HUES48 (cell line): ENCODE measurements at regions not wholly inside any gene's neighbourhood (a gene's known extent, or its start where the extent isn't known, plus 50 kb on each side); places are given as distances from the start of the nearest gene placed in this dataset.

Source experiments
- H3K27ac ChIP-seq: one replicate; pipeline ENCODE4 v1.7.0; 2013; ENCODE audit warnings: low read depth, low read length, inconsistent platforms
- H3K27me3 ChIP-seq: 2 replicates; pipeline ENCODE4 v1.6.1; 2013; ENCODE audit warnings: mild to moderate bottlenecking, low read length; ENCODE audit not compliant: control insufficient read depth, insufficient read depth
- H3K36me3 ChIP-seq: 2 replicates; pipeline ENCODE4 v1.6.1; 2013; ENCODE audit warnings: low read length; ENCODE audit not compliant: control insufficient read depth, insufficient read depth
- H3K4me1 ChIP-seq: 2 replicates; pipeline ENCODE4 v1.6.1; 2013; ENCODE audit warnings: mild to moderate bottlenecking, low read length; ENCODE audit not compliant: control insufficient read depth, insufficient read depth
- H3K4me3 ChIP-seq: 2 replicates; pipeline ENCODE4 v1.5.1; 2013; ENCODE audit warnings: mild to moderate bottlenecking, low read depth, low read length
- H3K9ac ChIP-seq: 2 replicates; pipeline ENCODE4 v1.6.1; 2013; ENCODE audit warnings: mild to moderate bottlenecking, low read depth, low read length, moderate library complexity
- H3K9me3 ChIP-seq: 2 replicates; pipeline ENCODE4 v1.6.1; 2013; ENCODE audit warnings: low read length; ENCODE audit not compliant: control insufficient read depth, insufficient read depth

GRCh38 chr1:110816945-110817344 lies 56.0 kb upstream of the CD53 start:
- Histone ChIP-seq H3K9me3 (no peaks in the 10 kb centered on the region), H3K9ac (no peak overlapping the region), H3K4me1 (no peaks in the 10 kb centered on the region), H3K27me3 (0 out of 2 replicates have a peak, but pooled peaks cover 2% of the 10 kb centered on the region), H3K4me3 (no peak overlapping the region), H3K36me3 (no peaks in the 10 kb centered on the region), H3K27ac (no peak overlapping the region)

- Histone ChIP-seq H3K4me1 (no peaks in the 10 kb centered on the region), H3K9ac (no peak overlapping the region), H3K27me3 (0 out of 2 replicates have a peak, but pooled peaks cover 2% of the 10 kb centered on the region), H3K9me3 (no peaks in the 10 kb centered on the region), H3K36me3 (no peaks in the 10 kb centered on the region), H3K27ac (no peak overlapping the region), H3K4me3 (no peak overlapping the region)
Measured at GRCh38 chr1:110811529-110811928, 61.4 kb upstream of the CD53 start.

- Histone ChIP-seq H3K9me3 (no peaks in the 10 kb centered on the region), H3K9ac (no peak overlapping the region), H3K36me3 (no peaks in the 10 kb centered on the region), H3K27ac (no peak overlapping the region), H3K4me3 (no peak overlapping the region), H3K27me3 (no peaks in the 10 kb centered on the region), H3K4me1 (no peaks in the 10 kb centered on the region)
Measured at GRCh38 chr1:110800079-110800478, 72.9 kb upstream of the CD53 start.

- Histone ChIP-seq H3K27me3 (no peaks in the 10 kb centered on the region), H3K9me3 (no peaks in the 10 kb centered on the region), H3K36me3 (no peaks in the 10 kb centered on the region), H3K4me1 (no peaks in the 10 kb centered on the region), H3K9ac (no peak overlapping the region), H3K27ac (no peak overlapping the region), H3K4me3 (no peak overlapping the region)
Measured at GRCh38 chr1:110798691-110799256, 74.2 kb upstream of the CD53 start.

GRCh38 chr1:110788673-110789072 lies 84.3 kb upstream of the CD53 start:
- Histone ChIP-seq H3K36me3 (no peaks in the 10 kb centered on the region), H3K4me1 (no peaks in the 10 kb centered on the region), H3K27me3 (no peaks in the 10 kb centered on the region), H3K9ac (no peak overlapping the region), H3K4me3 (no peak overlapping the region), H3K9me3 (no peaks in the 10 kb centered on the region), H3K27ac (no peak overlapping the region)

GRCh38 chr1:110787328-110788071 lies 85.4 kb upstream of the CD53 start:
- H3K9me3 ChIP-seq: no peaks in the 10 kb centered on the region
- no peaks in the 10 kb centered on the region for H3K36me3 ChIP-seq
- no peaks in the 10 kb centered on the region for H3K27me3 ChIP-seq
- no peak overlapping the region for H3K9ac ChIP-seq
- H3K4me1 ChIP-seq: no peaks in the 10 kb centered on the region
- H3K4me3 ChIP-seq: no peak overlapping the region
- H3K27ac ChIP-seq: no peak overlapping the region

GRCh38 chr1:110786802-110787327 lies 86.1 kb upstream of the CD53 start:
- Histone ChIP-seq H3K4me3 (no peak overlapping the region), H3K4me1 (no peaks in the 10 kb centered on the region), H3K9me3 (no peaks in the 10 kb centered on the region), H3K36me3 (no peaks in the 10 kb centered on the region), H3K27me3 (no peaks in the 10 kb centered on the region), H3K27ac (no peak overlapping the region), H3K9ac (no peak overlapping the region)

GRCh38 chr1:110785612-110786011 lies 87.3 kb upstream of the CD53 start:
- H3K27ac ChIP-seq: no peak overlapping the region
- peaks cover 1% of the 10 kb centered on the region; the same call in 1 of the 2 replicates for H3K27me3 ChIP-seq
- no peaks in the 10 kb centered on the region for H3K9me3 ChIP-seq
- H3K36me3 ChIP-seq: no peaks in the 10 kb centered on the region
- no peaks in the 10 kb centered on the region for H3K4me1 ChIP-seq
- H3K9ac ChIP-seq: no peak overlapping the region
- H3K4me3 ChIP-seq: no peak overlapping the region

GRCh38 chr1:110785055-110785454 lies 87.9 kb upstream of the CD53 start:
- Histone ChIP-seq H3K4me3 (no peak overlapping the region), H3K27ac (no peak overlapping the region), H3K9ac (no peak overlapping the region), H3K4me1 (no peaks in the 10 kb centered on the region), H3K27me3 (peaks cover 7% of the 10 kb centered on the region), H3K36me3 (no peaks in the 10 kb centered on the region), H3K9me3 (no peaks in the 10 kb centered on the region)

GRCh38 chr1:110783292-110783918 lies 89.5 kb upstream of the CD53 start:
- H3K36me3 ChIP-seq: no peaks in the 10 kb centered on the region
- H3K9ac ChIP-seq: no peak overlapping the region
- H3K4me1 ChIP-seq: no peaks in the 10 kb centered on the region
- peaks cover 21% of the 10 kb centered on the region for H3K27me3 ChIP-seq
- H3K27ac ChIP-seq: no peak overlapping the region
- no peak overlapping the region for H3K4me3 ChIP-seq
- H3K9me3 ChIP-seq: no peaks in the 10 kb centered on the region

GRCh38 chr1:110781525-110781924 lies 91.4 kb upstream of the CD53 start:
- Histone ChIP-seq H3K9me3 (no peaks in the 10 kb centered on the region), H3K36me3 (no peaks in the 10 kb centered on the region), H3K27ac (no peak overlapping the region), H3K4me1 (no peaks in the 10 kb centered on the region), H3K9ac (no peak overlapping the region), H3K27me3 (peaks cover 24% of the 10 kb centered on the region), H3K4me3 (no peak overlapping the region)
